LNCaP clone FGC (cell line): ENCODE measurements at regions not wholly inside any gene's neighbourhood (a gene's known extent, or its start where the extent isn't known, plus 50 kb on each side); places are given as distances from the start of the nearest gene placed in this dataset.

Experiments
- DNase-seq: peaks from one replicate; pipeline ENCODE4 v3.0.0-alpha.2; 2011; ENCODE audit warnings: low read depth
- H3K4me3 ChIP-seq: 2 replicates; pipeline ENCODE4 v1.5.1; 2011; ENCODE audit warnings: mild to moderate bottlenecking, low read depth, low read length, control low read depth
- TF ChIP-seq, protein P1 (sequence below): IDR thresholded peaks from 2 replicates; pipeline ENCODE4 v1.5.1; 2012; ENCODE audit warnings: mild to moderate bottlenecking; ENCODE audit not compliant: control insufficient read depth, insufficient read depth; ENCODE audit errors: extremely low read depth

DNA sequence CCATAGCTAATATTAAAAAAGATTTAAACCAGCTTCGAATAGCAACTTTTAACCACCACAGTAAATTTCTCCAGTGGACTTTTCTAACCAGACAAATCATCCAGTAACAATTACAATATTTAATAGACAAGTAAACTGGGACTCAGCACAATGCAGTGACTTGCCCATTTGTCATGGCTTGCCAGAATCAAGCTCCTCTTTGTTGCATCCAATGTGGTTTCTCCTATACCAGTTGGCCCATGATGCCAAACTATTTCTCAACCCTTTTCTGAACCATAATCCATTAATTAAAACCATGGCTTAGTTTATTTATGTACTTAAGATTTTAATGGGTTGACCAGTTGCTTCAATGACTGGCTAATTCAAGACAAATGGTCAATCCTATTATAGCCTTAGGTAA, 64.4 kb downstream of the DIO2 start:
- H3K4me3 ChIP-seq, result no peak overlapping the region
- DNase-seq, result no peak
- TF ChIP-seq, protein P1, sequence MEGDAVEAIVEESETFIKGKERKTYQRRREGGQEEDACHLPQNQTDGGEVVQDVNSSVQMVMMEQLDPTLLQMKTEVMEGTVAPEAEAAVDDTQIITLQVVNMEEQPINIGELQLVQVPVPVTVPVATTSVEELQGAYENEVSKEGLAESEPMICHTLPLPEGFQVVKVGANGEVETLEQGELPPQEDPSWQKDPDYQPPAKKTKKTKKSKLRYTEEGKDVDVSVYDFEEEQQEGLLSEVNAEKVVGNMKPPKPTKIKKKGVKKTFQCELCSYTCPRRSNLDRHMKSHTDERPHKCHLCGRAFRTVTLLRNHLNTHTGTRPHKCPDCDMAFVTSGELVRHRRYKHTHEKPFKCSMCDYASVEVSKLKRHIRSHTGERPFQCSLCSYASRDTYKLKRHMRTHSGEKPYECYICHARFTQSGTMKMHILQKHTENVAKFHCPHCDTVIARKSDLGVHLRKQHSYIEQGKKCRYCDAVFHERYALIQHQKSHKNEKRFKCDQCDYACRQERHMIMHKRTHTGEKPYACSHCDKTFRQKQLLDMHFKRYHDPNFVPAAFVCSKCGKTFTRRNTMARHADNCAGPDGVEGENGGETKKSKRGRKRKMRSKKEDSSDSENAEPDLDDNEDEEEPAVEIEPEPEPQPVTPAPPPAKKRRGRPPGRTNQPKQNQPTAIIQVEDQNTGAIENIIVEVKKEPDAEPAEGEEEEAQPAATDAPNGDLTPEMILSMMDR, result no peak

DNA sequence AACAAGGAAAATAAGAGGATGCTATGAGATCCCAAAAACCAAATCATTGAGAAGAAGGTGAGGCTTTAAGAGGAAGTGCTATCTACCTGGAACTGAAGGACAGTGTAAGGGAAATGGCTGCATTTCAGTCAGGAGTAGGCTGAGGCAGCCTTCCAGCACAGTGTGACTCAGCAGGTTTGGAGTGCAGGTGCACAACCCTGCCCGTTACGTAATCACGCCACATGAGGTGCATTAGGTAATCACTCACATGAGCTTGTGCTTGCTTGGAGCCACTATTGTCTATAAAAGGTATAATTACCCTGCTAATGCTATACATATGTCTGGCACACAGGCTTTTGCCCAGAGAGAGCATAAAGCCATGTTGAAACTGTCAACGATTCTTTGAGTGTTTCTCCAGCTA, 74.9 kb downstream of the DIO2 start:
- H3K4me3 ChIP-seq, result no peak overlapping the region
- DNase-seq, result no peak
- TF ChIP-seq, protein P1, result no peak

DNA sequence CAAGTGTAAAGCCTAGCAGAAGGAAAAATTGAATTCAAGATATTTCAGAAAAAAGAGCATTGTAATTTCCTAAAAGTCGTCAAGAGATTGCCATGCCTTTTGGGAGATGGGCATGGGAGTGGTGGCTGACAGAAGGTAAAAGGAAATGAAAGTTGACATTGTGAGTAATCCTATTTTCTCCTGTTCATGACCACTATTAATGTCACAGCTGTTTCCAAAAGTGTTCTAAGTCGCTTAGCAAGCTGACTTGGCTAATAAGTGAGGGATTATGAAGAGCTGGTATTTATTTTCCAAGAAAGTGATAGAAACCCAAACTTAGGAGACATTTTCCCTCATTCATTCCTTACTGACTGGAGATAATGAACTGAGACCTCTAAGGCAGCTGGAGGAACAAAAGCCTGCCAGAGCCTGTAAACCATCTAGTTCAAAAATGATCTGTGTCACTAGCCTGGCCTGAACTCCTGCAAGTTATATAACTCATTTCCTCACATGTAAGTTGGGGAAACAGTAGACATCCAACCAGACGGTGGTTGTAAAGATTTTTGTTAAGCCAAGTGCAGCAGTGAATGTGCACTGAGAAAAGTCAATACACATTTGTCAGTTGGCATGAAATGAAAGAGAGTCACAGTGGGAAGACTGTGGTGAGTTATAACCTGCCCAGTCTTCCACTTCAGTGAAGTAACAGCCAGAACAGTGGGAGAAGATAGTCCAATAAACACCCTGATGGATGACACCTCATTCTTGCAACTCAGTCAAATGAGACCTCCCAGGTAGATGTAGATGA, 75.8 kb downstream of the DIO2 start:
- TF ChIP-seq, protein P1, result no peak
- no peak for DNase-seq
- no peak overlapping the region for H3K4me3 ChIP-seq

DNA sequence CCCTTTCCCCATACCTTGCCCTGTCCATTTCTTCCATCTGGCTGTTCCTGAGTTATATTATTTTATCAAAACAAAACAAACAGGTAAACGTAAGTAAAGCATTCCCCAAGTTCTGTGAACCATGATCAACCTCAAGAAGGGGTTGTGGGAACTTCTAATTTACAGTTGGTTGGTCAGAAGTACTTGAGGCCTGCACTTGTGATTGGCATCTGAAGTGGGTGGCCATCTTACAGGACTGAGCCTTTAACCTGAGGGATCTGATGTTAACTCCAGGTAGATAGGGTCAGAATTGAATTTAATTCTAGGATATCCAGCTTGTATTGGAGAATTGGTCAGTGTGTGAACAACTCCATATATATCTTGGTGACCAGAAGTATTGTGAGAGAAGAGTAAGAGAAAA, 77.0 kb downstream of the DIO2 start:
- DNase-seq, result no peak
- TF ChIP-seq, protein P1, result no peak
- H3K4me3 ChIP-seq, result no peak overlapping the region

DNA sequence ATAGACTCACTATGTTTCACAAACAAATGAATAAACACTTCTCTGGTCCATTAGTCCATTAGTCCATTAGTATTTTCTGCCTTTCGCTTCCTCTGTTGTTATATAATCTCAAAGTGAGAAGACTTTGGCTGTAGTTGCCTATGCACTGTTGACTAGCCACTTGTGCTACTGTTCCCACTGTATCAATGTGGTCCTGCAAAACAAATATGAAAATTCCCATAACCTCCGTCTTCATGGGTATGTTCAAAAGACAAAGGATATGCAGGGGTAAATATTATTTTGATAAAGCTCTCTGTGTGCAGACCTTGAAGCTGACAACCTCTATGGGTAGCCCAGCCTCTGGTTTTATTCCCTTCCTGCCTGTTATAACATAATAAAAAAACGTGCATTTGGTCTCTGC, 77.8 kb downstream of the DIO2 start:
- TF ChIP-seq, protein P1, result no peak
- no peak overlapping the region for H3K4me3 ChIP-seq
- no peak for DNase-seq

DNA sequence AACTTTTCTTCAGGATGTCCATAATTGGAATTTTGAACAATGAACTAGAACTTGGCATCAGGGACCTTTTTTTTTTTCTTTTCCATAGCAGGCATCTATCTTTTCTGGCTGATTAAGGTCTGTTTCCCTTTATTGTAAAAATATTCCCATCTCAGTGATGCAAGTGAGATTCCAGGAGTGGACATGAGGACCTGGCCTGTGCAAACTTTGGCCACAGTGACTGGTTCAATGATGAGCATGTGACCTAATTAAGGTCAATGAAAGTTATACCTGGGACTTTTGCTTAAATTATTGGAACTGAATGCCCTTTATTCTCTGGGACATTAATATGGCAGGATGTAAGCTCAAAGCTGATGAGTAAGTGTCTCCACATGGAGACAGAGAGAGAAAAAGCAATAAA, 83.8 kb downstream of the DIO2 start:
- TF ChIP-seq, protein P1, result no peak
- DNase-seq, result no peak
- no peak overlapping the region for H3K4me3 ChIP-seq

DNA sequence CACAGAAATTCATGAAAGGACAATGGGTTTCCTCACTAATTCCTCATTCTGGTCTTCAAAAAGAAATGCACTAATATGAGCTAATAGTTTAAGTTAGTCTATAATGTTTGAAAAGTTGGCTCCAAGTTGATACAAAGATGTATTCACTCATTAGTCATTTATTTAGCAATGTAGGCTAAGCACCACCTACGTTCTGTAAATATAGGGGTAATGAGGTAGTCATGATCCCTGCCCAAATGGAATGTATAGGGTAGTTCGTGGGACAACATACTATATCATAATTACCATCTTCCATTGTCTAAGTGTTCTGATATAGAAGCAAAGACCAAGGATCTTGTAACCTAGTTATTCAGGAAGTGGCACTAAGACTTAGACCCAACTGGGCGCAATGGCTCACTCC, 86.5 kb downstream of the DIO2 start:
- DNase-seq, result no peak
- H3K4me3 ChIP-seq, result no peak overlapping the region
- TF ChIP-seq, protein P1, result no peak
